G401.6 (cell line): ENCODE measurements at regions not wholly inside any gene's neighbourhood (a gene's known extent, or its start where the extent isn't known, plus 50 kb on each side); places are given as distances from the start of the nearest gene placed in this dataset.
A peak's percentile ranks its signal among the peaks of the same experiment; 100 is the strongest.

Source experiments
- FAIRE-seq: peaks from 2 replicates; lab custom pipeline; 2012; peaks lifted over from hg19 to GRCh38; lab: Jason Lieb, UNC

- no peak for FAIRE-seq
Measured at GRCh38 chr2:150160058-150160457, 327.4 kb downstream of the RND3 start.

- FAIRE-seq = no peak
Measured at GRCh38 chr2:150159300-150159699, 328.2 kb downstream of the RND3 start.

DNA sequence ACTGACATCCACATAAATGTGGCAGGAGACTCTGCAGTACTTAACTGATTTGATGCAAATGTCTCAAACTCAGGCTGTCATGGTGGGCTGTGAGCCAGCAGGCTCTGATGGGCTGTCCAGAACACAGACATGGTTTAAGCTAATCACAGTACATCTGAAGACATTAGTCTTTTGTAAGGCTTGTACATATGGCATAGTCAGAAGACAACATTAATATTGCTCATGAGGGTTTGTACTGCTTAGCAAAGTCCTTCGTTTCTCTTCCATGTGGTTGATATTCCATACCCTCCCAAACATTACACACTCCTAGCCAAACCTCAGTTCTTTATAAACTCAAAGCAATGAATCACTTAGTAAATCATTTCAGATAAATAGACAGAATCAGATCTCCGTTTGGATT is 330.6 kb downstream of the RND3 start:
- FAIRE-seq = no peak

DNA sequence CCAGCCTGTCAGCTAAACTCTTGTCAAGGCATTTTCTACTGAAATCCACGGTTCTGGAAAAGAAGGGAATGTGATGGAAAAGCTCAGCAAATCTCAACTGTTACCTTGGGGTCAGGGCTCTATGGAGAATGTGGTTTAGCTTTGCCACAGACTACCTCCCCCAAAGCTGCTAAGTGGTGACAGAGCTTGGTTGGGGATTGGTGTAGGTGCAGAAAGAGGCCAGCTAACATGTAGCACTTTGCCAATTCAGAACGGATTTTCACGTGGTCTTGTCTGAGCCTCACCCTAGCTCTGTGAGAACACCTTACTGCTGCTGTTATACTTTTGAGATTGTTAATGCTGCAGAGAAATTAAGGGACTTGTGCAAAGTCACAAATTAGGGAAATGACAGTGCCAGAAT is 331.1 kb downstream of the RND3 start:
- no peak for FAIRE-seq

DNA sequence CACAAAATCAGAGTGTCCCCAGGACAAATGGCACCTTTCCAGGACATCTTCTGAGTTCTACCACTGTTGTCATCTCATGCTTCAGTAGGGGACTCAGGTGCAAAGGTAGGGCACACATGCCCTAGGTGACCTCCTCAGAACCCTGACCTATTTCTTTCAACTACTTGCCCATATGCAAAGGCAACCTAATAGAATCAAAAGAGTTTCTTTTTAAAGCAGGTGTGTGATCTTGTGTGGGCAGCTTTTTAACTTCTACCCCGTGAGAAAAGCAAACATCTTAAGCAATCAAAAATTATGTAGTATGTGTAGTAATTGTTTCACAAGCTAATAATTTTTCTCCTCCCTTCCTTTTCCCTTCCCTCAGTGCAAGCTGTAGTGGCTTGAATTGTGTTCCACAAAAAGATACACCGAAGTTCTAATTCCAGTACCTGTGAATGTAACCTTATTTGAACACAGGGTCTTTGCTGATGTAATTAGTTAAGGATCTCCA is 333.1 kb downstream of the RND3 start:
- no peak for FAIRE-seq

DNA sequence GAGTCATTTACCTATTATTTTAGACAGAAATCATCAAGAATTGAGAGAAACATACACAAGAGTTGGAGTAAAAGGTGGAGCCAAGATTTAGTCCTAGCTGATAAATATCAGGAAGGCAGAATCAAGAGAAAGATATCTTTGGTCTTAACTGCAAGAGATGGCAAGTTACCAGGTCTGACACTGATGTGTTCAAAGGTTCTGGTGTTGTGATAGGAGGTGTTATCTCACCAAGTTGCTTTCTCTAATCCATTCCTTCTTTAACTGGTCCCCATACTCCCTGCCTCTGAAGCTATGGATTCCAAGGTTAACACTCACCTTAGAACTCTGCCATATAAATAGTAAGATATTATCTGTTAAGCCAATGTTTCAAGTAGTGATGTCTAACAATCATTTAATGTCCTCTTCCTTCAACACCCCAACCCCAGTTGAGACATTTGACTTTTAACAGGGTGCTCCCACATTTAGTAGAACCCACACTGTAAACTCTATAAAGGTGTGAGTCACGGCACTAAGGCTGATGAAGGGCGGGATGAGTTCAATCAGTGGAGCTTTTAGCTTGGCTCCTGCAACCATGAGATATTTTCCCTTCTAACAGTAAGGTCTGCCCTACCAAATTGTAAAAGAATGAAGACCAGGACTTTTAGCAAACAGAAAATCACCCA is 333.7 kb downstream of the RND3 start:
- no peak for FAIRE-seq

- FAIRE-seq = no peak
Measured at GRCh38 chr2:150152230-150152629, 335.2 kb downstream of the RND3 start.

DNA sequence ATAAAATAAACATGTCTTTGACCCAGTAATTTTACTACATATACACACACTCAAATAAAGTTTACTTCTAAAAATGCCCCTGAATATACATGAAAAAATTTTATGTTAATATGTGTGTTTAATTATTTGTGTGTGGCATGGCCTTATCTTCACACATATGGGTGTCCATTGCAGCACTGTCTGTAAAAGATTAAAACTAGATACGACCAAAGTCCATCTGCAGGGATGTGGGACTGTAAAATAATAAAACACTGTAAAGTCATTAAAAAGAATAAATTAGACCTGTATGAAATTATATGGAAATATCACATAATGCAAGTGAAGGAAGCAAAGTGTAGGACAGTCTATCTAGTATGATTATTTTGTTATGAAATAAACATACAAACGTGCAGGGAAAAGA is 337.3 kb downstream of the RND3 start:
- peak; percentile 28 for FAIRE-seq

DNA sequence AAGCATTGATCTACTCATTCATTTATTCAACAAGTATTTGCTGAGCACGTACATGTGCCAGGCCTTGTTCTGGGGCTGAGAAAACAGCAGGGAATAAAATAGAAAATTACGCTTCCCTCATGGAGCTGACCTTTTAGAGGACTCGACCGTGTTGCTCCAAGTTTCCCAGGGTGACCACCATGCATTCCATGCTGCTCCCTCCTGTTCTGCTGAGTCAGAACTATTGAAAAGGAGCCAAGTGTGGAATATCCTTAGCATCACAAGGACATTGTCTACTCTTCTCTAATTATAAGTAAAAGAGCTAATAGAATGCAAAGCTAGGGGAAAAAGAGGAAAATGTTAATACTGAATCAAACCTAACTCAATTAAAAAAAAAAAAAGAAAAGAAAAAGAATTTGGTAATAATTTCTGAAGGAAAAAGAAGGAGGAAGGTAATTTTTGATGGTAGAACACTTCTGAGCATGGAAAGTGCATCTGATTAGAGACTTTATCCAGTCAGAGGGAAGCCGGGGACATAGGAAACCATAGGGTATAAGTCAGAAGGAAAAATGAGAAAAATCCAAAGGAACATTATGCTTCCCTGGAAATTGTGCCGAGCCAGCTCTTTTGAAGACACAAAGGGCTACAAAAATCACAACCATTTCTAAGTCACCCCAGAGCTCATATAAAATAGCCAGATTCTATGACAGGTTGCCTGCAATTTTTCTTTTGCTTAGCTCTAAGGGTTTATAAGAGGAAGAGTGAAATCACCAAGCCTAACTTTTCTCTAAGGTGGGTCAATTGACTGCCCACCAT is 339.4 kb downstream of the RND3 start:
- FAIRE-seq = no peak

DNA sequence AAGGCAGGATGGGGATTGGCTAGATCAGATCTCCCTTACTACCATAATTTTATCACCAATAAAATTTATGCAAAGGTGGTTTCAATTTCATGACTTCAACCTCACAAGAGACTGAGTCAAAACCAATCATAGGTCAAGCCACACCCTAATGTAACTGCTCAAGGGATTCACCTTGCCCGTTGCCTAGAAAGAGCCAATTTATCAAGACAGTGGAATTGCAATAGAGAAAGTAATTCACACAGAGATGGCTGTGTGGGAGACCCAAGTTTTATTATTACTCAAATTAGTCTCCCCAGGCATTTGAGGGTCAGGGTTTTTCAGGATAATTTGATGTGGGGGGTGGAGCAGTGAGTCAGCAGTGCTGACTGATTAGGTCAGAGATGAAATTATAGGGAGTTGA is 340.6 kb downstream of the RND3 start:
- no peak for FAIRE-seq

DNA sequence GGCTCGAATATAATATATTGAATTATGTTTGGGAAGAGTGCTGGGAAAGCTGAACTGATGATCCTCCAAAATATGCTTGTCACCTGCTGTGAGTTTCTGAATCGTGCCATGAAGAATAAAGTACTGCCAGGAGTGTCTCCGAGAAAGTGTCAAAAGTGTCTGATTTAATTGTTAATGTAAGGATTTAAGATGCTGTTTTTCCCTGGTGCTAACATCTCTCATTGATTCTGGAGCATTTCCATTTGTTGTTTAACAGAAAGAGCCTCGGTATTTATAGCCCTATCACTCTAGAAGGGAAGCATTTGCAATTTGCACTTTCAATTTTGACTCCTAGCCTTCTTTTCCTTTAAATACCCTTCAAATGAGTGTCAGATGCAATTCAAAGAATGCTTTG is 342.2 kb downstream of the RND3 start:
- FAIRE-seq = peak; percentile 98

- FAIRE-seq = no peak
Measured at GRCh38 chr2:150144546-150145298, 342.7 kb downstream of the RND3 start.

DNA sequence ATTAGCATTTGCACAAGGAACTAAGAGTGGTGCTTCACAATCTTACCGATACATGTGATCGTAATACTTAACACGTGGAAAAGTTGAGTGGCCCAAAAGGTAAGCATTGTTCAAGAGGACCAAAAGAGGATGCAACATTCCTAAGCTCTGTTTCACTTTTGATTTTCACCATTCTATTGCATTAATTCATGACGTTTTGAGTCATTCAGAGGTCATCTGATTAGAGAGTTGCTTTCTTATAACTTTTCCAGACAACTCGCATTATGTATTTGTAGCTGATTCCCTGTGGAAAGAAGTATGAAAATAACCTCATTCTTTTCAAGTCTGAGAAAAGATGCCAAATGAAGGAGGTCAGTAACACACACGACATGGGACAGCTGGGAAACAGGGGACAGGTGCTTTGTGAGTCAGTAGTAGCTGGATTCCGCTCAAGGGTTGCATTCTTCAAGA is 344.4 kb downstream of the RND3 start:
- FAIRE-seq = no peak

DNA sequence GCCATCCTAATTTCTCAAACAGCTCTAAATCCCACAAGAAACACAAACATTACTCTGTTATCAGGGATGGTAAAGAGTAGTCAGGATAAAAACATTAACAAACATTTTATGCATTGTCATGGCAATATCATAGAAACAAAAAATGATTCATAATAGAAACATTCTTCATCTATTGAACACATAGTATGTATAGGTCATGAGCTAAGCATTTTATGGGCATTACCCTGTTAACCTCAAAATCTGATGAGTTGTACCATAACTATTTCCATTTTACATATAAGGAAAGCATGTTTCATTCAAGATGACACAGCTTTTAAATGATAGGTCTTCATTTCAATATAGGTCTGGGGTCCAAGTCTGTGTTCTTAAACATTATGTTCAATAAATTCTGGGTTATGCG is 344.9 kb downstream of the RND3 start:
- FAIRE-seq = no peak

- FAIRE-seq = no peak
Measured at GRCh38 chr2:150141226-150142001, 346.1 kb downstream of the RND3 start.

- peak; percentile 99 for FAIRE-seq
Measured at GRCh38 chr2:150140777-150141176, 346.7 kb downstream of the RND3 start.

DNA sequence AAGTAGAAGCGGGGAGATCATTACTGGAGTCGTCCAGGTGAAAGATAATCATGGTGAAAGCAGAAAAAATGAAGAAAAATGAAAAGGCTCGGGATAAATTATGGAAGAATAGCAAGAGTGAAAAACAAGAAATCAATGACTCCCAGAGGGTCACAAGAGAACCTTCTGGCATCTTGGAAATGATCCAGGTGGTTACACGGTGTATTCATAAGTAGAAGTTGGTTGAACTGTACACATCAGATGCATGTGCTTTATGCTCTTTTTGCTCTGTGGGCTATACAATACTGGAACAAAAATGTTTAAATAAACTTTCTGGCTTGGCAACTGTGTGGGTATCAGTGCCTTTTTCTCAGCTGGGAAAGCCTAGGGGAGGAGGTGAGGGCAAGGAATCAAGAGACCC is 348.9 kb downstream of the RND3 start:
- FAIRE-seq = no peak

DNA sequence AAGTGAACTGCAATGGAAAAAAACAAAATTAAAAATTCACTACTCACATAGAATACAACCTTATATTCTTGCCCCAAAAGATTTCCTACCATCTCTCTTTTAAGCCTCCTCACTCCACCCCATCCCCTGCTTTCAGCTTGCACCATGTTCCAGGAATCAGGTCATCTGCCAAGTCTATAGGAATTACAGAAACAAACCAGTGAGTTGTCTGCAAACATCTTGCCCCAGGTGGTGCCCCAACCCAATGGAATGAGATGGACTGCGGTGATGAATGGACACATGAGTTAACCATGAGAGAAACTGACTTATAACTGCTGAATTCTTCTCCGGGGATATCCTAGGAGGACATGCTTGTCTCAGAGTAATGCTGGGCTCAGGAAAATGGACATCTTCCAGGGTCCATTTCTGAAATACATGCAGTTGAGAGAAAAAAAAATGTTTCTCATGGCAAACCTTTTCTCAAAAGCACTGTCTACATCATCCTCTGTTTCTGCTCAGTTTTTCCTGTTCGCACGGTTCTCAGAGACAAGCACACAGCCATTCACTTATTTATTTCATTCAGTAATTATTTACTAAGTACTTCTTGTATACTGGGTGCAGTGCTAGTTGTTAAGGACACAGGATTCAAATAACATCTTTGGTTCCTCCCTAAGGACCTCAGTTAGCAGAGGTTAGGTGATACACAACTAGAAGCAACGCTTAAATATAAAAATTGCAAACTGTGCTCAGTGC is 350.0 kb downstream of the RND3 start:
- no peak for FAIRE-seq

- FAIRE-seq = peak; percentile 97
Measured at GRCh38 chr2:150136893-150137292, 350.6 kb downstream of the RND3 start.

DNA sequence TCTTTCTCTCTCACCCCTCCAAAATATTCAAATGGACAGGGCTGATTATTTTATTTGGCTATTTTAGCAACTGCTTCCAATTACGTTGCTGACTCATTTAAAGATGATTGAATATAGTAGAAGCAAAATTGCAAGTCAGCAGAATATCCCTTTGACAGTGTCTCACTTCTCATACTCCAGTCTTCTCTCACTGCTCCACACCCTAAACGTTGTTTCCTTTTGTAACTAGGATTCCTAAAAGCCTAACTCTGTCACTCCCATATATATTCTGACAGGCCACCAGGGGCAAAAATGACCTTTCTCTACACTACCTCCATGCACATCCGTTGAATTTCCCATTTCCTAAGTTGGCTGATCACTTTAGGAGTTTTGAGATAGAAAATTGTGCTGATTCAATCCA is 351.1 kb downstream of the RND3 start:
- FAIRE-seq = no peak

GRCh38 chr2:150135223-150135883 is 352.1 kb downstream of the RND3 start:
- FAIRE-seq = no peak
